ENCODE measurements at regions not wholly inside any gene's neighbourhood (a gene's known extent, or its start where the extent isn't known, plus 50 kb on each side); places are given as distances from the start of the nearest gene placed in this dataset.

DNA sequence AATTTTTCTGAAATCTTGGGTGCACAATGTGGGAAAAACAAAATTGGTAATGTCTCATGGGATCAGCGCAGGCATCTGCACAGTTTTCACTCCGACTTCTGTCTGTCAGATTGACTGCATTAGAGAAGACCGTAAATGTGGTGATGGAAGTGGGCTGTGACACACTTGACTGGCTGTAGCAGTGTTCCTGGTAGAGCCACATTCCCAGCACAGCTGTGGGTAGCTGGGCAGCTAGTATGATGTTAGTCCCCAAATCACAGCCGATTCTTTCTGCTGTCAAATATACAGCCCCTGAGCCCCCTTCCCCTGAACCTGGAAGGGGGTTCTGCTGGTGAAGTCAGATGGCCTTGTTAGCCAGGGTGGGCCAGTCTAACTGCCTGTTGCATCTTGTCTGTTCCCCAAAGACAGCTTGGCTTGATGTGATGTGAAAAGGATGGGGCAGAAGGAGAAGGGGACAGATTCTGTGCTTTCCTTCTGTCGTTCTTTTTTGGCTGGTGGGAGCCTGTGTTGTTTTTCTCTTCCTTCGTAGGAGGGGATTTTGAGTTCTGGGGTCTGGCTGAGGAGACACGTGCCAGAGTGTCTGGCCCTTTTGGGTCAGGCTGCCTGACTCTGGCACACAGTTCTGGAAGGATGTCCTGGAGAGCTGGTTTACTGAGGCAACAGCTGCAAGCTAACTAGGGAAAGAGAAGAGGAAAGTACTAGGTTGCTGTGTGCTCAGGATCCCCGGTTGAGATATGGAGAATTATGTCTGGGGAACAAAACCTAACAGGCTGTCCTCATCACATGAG, 66.4 kb upstream of the SPRY4 start:
- DNase-seq (no peak), ATAC-seq (replicated peaks in 1 of 4) (no peak)
- Histone ChIP-seq H3K4me1 (ENCODE audit: control insufficient read depth in 1 of 2, extremely low read depth in 1 of 2, insufficient read depth in 2 of 2, low read length in 2 of 2) (peaks cover 0 to 6% of the 10 kb centered on the region in 2 experiments), H3K27ac (ENCODE audit: low read length) (no peak overlapping the region), H3K9me3 (no peaks in the 10 kb centered on the region), H3K4me3 (ENCODE audit: control insufficient read depth in 1 of 2, extremely low read depth in 1 of 2, low read length in 1 of 2) (no peak overlapping the region), H3K27me3 (replicated peaks in 1 of 2; ENCODE audit: control insufficient read depth in 2 of 2, extremely low read depth in 1 of 2, insufficient read depth in 2 of 2, low read length in 1 of 2) (peaks cover 0 to 16% of the 10 kb centered on the region in 2 experiments), H3K36me3 (ENCODE audit: control insufficient read depth in 2 of 2, extremely low read depth in 1 of 2, insufficient read depth in 1 of 2, low read length in 1 of 2) (no peaks in the 10 kb centered on the region)
- H3K4me3 Mint-ChIP-seq, result no peak overlapping the region
- peaks cover 8% of the 10 kb centered on the region for H3K36me3 Mint-ChIP-seq
- ChIA-PET POLR2A (interaction anchor here in 1 of 2 donors (0.7 kb wide), 1 partner anchor 11 kb away, joined by 3 read pairs; no protein-coding TSS in a partner anchor), CTCF (no interaction called here)
- H3K27ac Mint-ChIP-seq, result no peak overlapping the region
- peaks cover 0 to 3% of the 10 kb centered on the region in 2 donors for H3K27me3 Mint-ChIP-seq
- peaks cover 7 to 12% (median 9%) of the 10 kb centered on the region in 3 donors for H3K9me3 Mint-ChIP-seq
- peaks cover 6 to 9% (median 9%) of the 10 kb centered on the region in 3 donors for H3K4me1 Mint-ChIP-seq
- WGBS (ENCODE audit: insufficient coverage), result 86% methylated on average over 4 of the region's 8 CpGs

GRCh38 chr5:142390334-142390733, 65.5 kb upstream of the SPRY4 start:
- Mint-ChIP-seq H3K36me3 (peaks cover 3% of the 10 kb centered on the region), H3K4me3 (no peak overlapping the region), H3K4me1 (peaks cover 6 to 9% (median 9%) of the 10 kb centered on the region in 3 donors), H3K27me3 (peaks cover 0 to 3% of the 10 kb centered on the region in 2 donors), H3K9me3 (peaks cover 0 to 3% (median 0%) of the 10 kb centered on the region in 3 donors), H3K27ac (no peak overlapping the region)
- DNase-seq, result no peak
- H3K4me1 ChIP-seq (ENCODE audit: control insufficient read depth in 1 of 2, extremely low read depth in 1 of 2, insufficient read depth in 2 of 2, low read length in 2 of 2), result peaks cover 0 to 6% of the 10 kb centered on the region in 2 experiments
- ChIA-PET POLR2A (no interaction called here), CTCF (no interaction called here)
- no peak overlapping the region for H3K4me3 ChIP-seq (ENCODE audit: control insufficient read depth in 1 of 2, extremely low read depth in 1 of 2, low read length in 1 of 2)
- 67% methylated on average over 2 of the region's 3 CpGs for WGBS (ENCODE audit: insufficient coverage)
- peaks cover 0 to 16% of the 10 kb centered on the region in 2 experiments for H3K27me3 ChIP-seq (replicated peaks in 1 of 2; ENCODE audit: control insufficient read depth in 2 of 2, extremely low read depth in 1 of 2, insufficient read depth in 2 of 2, low read length in 1 of 2)
- no peak overlapping the region for H3K27ac ChIP-seq (ENCODE audit: low read length)
- H3K9me3 ChIP-seq, result no peaks in the 10 kb centered on the region
- H3K36me3 ChIP-seq (ENCODE audit: control insufficient read depth in 2 of 2, extremely low read depth in 1 of 2, insufficient read depth in 1 of 2, low read length in 1 of 2), result no peaks in the 10 kb centered on the region
- no peak for ATAC-seq (replicated peaks in 1 of 4)

GRCh38 chr5:142388696-142389095, 63.9 kb upstream of the SPRY4 start:
- no peaks in the 10 kb centered on the region for H3K36me3 ChIP-seq (ENCODE audit: control insufficient read depth in 2 of 2, extremely low read depth in 1 of 2, insufficient read depth in 1 of 2, low read length in 1 of 2)
- H3K27ac Mint-ChIP-seq, result no peak overlapping the region
- peaks cover 0 to 6% of the 10 kb centered on the region in 2 experiments for H3K4me1 ChIP-seq (ENCODE audit: control insufficient read depth in 1 of 2, extremely low read depth in 1 of 2, insufficient read depth in 2 of 2, low read length in 2 of 2)
- no peaks in the 10 kb centered on the region for H3K9me3 Mint-ChIP-seq
- peaks cover 3% of the 10 kb centered on the region for H3K36me3 Mint-ChIP-seq
- H3K4me1 Mint-ChIP-seq, result peaks cover 11 to 16% (median 16%) of the 10 kb centered on the region in 3 donors
- no peak overlapping the region for H3K4me3 Mint-ChIP-seq
- peaks cover 0 to 3% of the 10 kb centered on the region in 2 donors for H3K27me3 Mint-ChIP-seq
- no peak overlapping the region for H3K27ac ChIP-seq (ENCODE audit: low read length)
- no peak overlapping the region for H3K4me3 ChIP-seq (ENCODE audit: control insufficient read depth in 1 of 2, extremely low read depth in 1 of 2, low read length in 1 of 2)
- no peak for ATAC-seq (replicated peaks in 1 of 4)
- POLR2A ChIA-PET, result no interaction called here
- DNase-seq, result no peak
- no peaks in the 10 kb centered on the region for H3K9me3 ChIP-seq
- H3K27me3 ChIP-seq (replicated peaks in 1 of 2; ENCODE audit: control insufficient read depth in 2 of 2, extremely low read depth in 1 of 2, insufficient read depth in 2 of 2, low read length in 1 of 2), result peaks cover 0 to 11% of the 10 kb centered on the region in 2 experiments
- CTCF ChIA-PET, result no interaction called here
- no CpG with 5 or more reads among the region's 1 CpG for WGBS (ENCODE audit: insufficient coverage)

DNA sequence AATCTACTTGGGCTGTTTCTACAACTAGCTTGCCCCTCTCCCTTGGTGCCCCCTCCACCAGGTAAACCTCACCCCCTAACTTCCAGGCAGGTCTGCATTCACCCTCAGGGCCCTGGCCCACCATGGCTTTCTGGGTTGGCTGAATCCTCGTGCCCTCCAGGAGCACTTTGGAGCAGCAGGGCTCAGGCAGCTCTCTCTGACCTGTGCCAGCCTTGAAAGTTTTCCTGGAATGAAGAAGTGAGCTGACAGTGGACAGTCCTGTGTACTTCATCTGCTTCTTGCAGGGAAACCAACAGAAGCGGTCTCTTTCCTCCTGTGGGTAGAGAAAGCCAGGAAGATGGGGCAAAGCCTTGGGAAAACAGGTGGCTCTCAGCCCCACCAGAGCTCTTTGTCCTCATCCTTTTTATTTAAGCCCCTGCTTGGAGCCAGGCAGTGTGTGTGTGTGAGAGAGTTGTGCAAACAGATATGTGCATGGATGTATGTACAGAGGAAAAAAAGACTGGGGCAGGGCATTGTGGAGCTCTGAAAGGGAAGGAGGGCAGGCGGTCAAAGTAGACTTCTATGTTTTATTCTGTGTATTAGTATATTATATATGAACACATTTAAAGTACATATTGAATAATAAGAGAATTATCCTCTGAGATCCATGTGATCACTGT, 62.3 kb upstream of the SPRY4 start:
- Mint-ChIP-seq H3K36me3 (peaks cover 3% of the 10 kb centered on the region), H3K27ac (no peak overlapping the region), H3K4me3 (no peak overlapping the region), H3K27me3 (peaks cover 0 to 3% of the 10 kb centered on the region in 2 donors), H3K9me3 (no peaks in the 10 kb centered on the region), H3K4me1 (peaks cover 11 to 16% (median 16%) of the 10 kb centered on the region in 3 donors)
- WGBS (ENCODE audit: insufficient coverage), result 86% methylated on average over 1 of the region's 3 CpGs
- POLR2A ChIA-PET, result interaction anchor here in 1 of 2 donors (0.6 kb wide), 1 partner anchor 110 kb away, joined by 5 read pairs; no protein-coding TSS in a partner anchor
- Histone ChIP-seq H3K4me3 (ENCODE audit: control insufficient read depth in 1 of 2, extremely low read depth in 1 of 2, low read length in 1 of 2) (no peak overlapping the region), H3K27ac (ENCODE audit: low read length) (no peak overlapping the region), H3K4me1 (ENCODE audit: control insufficient read depth in 1 of 2, extremely low read depth in 1 of 2, insufficient read depth in 2 of 2, low read length in 2 of 2) (peaks cover 0 to 6% of the 10 kb centered on the region in 2 experiments), H3K36me3 (ENCODE audit: control insufficient read depth in 2 of 2, extremely low read depth in 1 of 2, insufficient read depth in 1 of 2, low read length in 1 of 2) (no peaks in the 10 kb centered on the region), H3K27me3 (replicated peaks in 1 of 2; ENCODE audit: control insufficient read depth in 2 of 2, extremely low read depth in 1 of 2, insufficient read depth in 2 of 2, low read length in 1 of 2) (peaks cover 0 to 10% of the 10 kb centered on the region in 2 experiments), H3K9me3 (no peaks in the 10 kb centered on the region)
- CTCF ChIA-PET, result interaction anchor here (0.6 kb wide), 2 partner anchors 24 to 63 kb away, joined by 5 to 6 read pairs; no protein-coding TSS in a partner anchor
- DNase-seq (no peak), ATAC-seq (replicated peaks in 1 of 4) (no peak)

GRCh38 chr5:142386137-142387023, 61.6 kb upstream of the SPRY4 start:
- ATAC-seq (replicated peaks in 1 of 4), result no peak
- peaks cover 0 to 3% of the 10 kb centered on the region in 2 donors for H3K27me3 Mint-ChIP-seq
- Histone ChIP-seq H3K4me3 (ENCODE audit: control insufficient read depth in 1 of 2, extremely low read depth in 1 of 2, low read length in 1 of 2) (no peak overlapping the region), H3K36me3 (ENCODE audit: control insufficient read depth in 2 of 2, extremely low read depth in 1 of 2, insufficient read depth in 1 of 2, low read length in 1 of 2) (no peaks in the 10 kb centered on the region), H3K27ac (ENCODE audit: low read length) (no peak overlapping the region), H3K9me3 (no peaks in the 10 kb centered on the region), H3K27me3 (replicated peaks in 1 of 2; ENCODE audit: control insufficient read depth in 2 of 2, extremely low read depth in 1 of 2, insufficient read depth in 2 of 2, low read length in 1 of 2) (peaks cover 0 to 9% of the 10 kb centered on the region in 2 experiments), H3K4me1 (ENCODE audit: control insufficient read depth in 1 of 2, extremely low read depth in 1 of 2, insufficient read depth in 2 of 2, low read length in 2 of 2) (peaks cover 0 to 6% of the 10 kb centered on the region in 2 experiments)
- POLR2A ChIA-PET, result interaction anchor here in 1 of 2 donors (0.6 kb wide), 1 partner anchor 111 kb away, joined by 5 read pairs; no protein-coding TSS in a partner anchor
- no peak for DNase-seq
- H3K4me1 Mint-ChIP-seq, result peaks cover 11 to 16% (median 16%) of the 10 kb centered on the region in 3 donors
- peaks cover 3% of the 10 kb centered on the region for H3K36me3 Mint-ChIP-seq
- no peak overlapping the region for H3K27ac Mint-ChIP-seq
- WGBS (ENCODE audit: insufficient coverage), result 69% methylated on average over 4 of the region's 8 CpGs
- CTCF ChIA-PET, result interaction anchor here (0.6 to 0.8 kb wide), 3 partner anchors 25 to 494 kb away, joined by 5 to 6 read pairs (median 5); no protein-coding TSS in a partner anchor
- H3K9me3 Mint-ChIP-seq, result no peaks in the 10 kb centered on the region
- H3K4me3 Mint-ChIP-seq, result no peak overlapping the region

- Histone ChIP-seq H3K9me3 (no peaks in the 10 kb centered on the region), H3K4me3 (ENCODE audit: control insufficient read depth in 1 of 2, extremely low read depth in 1 of 2, low read length in 1 of 2) (no peak overlapping the region), H3K27me3 (replicated peaks in 1 of 2; ENCODE audit: control insufficient read depth in 2 of 2, extremely low read depth in 1 of 2, insufficient read depth in 2 of 2, low read length in 1 of 2) (peaks cover 0 to 3% of the 10 kb centered on the region in 2 experiments), H3K4me1 (ENCODE audit: control insufficient read depth in 1 of 2, extremely low read depth in 1 of 2, insufficient read depth in 2 of 2, low read length in 2 of 2) (peaks cover 0 to 6% of the 10 kb centered on the region in 2 experiments), H3K36me3 (ENCODE audit: control insufficient read depth in 2 of 2, extremely low read depth in 1 of 2, insufficient read depth in 1 of 2, low read length in 1 of 2) (no peaks in the 10 kb centered on the region), H3K27ac (ENCODE audit: low read length) (no peak overlapping the region)
- peaks cover 0 to 3% of the 10 kb centered on the region in 2 donors for H3K27me3 Mint-ChIP-seq
- ChIA-PET CTCF (no interaction called here), POLR2A (no interaction called here)
- WGBS (ENCODE audit: insufficient coverage), result 100% methylated on average over 1 of the region's 5 CpGs
- H3K27ac Mint-ChIP-seq, result no peak overlapping the region
- peaks cover 11 to 16% (median 16%) of the 10 kb centered on the region in 3 donors for H3K4me1 Mint-ChIP-seq
- H3K4me3 Mint-ChIP-seq, result no peak overlapping the region
- no peak for ATAC-seq (replicated peaks in 1 of 4)
- no peak for DNase-seq
- H3K36me3 Mint-ChIP-seq, result peaks cover 3% of the 10 kb centered on the region
- no peaks in the 10 kb centered on the region for H3K9me3 Mint-ChIP-seq
These were observed 60.4 kb upstream of the SPRY4 start for GRCh38 chr5:142385194-142385593.

All from T-cell (primary cell).